SK-N-MC (cell line): ENCODE measurements at regions not wholly inside any gene's neighbourhood (a gene's known extent, or its start where the extent isn't known, plus 50 kb on each side); places are given as distances from the start of the nearest gene placed in this dataset.

Experiments used
- DNase-seq: peaks from one replicate; pipeline ENCODE4 v3.0.0-alpha.2; 2011; ENCODE audit warnings: low read depth, low spot score
- H3K27ac ChIP-seq: fragments of 200-600 bp; sonication (generic); 2 replicates; pipeline ENCODE4 v1.5.1; 2016; ENCODE audit warnings: mixed run types
- H3K36me3 ChIP-seq: fragments of 200-600 bp; sonication (generic); 2 replicates; pipeline ENCODE4 v1.6.1; 2017; ENCODE audit warnings: antibody characterized with exemption, low read length, mixed read lengths; ENCODE audit not compliant: insufficient read depth
- H3K4me3 ChIP-seq: fragments of 200-600 bp; sonication (generic); 2 replicates; pipeline ENCODE4 v1.5.1; 2016
- H3K9ac ChIP-seq: fragments of 200-600 bp; sonication (generic); 2 replicates; pipeline ENCODE4 v1.8.0; 2017; ENCODE audit warnings: mixed run types, mixed read lengths; ENCODE audit not compliant: insufficient read length
- H3K9me3 ChIP-seq: fragments of 200-600 bp; sonication (generic); 2 replicates; pipeline ENCODE4 v1.6.1; 2017; ENCODE audit warnings: low read depth, mild to moderate bottlenecking, antibody characterized with exemption, low read length, moderate library complexity, mixed read lengths
- EZH2 ChIP-seq: fragments of 200-600 bp; sonication (generic); IDR thresholded peaks from one replicate; pipeline ENCODE4 v1.6.1; 2017; ENCODE audit warnings: antibody characterized with exemption
- FOXP2 ChIP-seq: optimal IDR thresholded peaks from 2 replicates; pipeline ENCODE3; 2011; ENCODE audit warnings: mild to moderate bottlenecking, moderate library complexity; ENCODE audit not compliant: insufficient read depth; ENCODE audit errors: extremely low read length, control extremely low read depth
- POLR2AphosphoS5 ChIP-seq: IDR thresholded peaks from 2 replicates; pipeline ENCODE4 v1.6.1; 2012; ENCODE audit warnings: mild to moderate bottlenecking, low read depth, low read length, borderline replicate concordance

GRCh38 chr7:125618516-125618915 lies 688.9 kb upstream of the POT1 start:
- no peak for DNase-seq
- no peaks in the 10 kb centered on the region for H3K36me3 ChIP-seq
- no peak overlapping the region for H3K9ac ChIP-seq
- no peaks in the 10 kb centered on the region for H3K9me3 ChIP-seq
- no peak for TF ChIP-seq POLR2AphosphoS5
- TF ChIP-seq FOXP2 = no peak
- TF ChIP-seq EZH2 = no peak
- no peak overlapping the region for H3K27ac ChIP-seq
- no peak overlapping the region for H3K4me3 ChIP-seq

- H3K9ac ChIP-seq = no peak overlapping the region
- TF ChIP-seq EZH2 (no peak), FOXP2 (no peak), POLR2AphosphoS5 (no peak)
- no peaks in the 10 kb centered on the region for H3K9me3 ChIP-seq
Measured at GRCh38 chr7:125611582-125611981, 682.0 kb upstream of the POT1 start.

GRCh38 chr7:125606671-125607070 lies 677.0 kb upstream of the POT1 start:
- no peak overlapping the region for H3K27ac ChIP-seq
- no peak overlapping the region for H3K4me3 ChIP-seq
- H3K36me3 ChIP-seq = no peaks in the 10 kb centered on the region
- no peak overlapping the region for H3K9ac ChIP-seq
- no peaks in the 10 kb centered on the region for H3K9me3 ChIP-seq
- no peak for TF ChIP-seq EZH2
- TF ChIP-seq POLR2AphosphoS5 = no peak
- no peak for TF ChIP-seq FOXP2
- DNase-seq = no peak

More at GRCh38 chr7:125611582-125611981, 682.0 kb upstream of the POT1 start:
- Histone ChIP-seq H3K4me3 (no peak overlapping the region), H3K36me3 (no peaks in the 10 kb centered on the region), H3K27ac (no peak overlapping the region)
- DNase-seq = no peak

- Histone ChIP-seq H3K36me3 (no peaks in the 10 kb centered on the region), H3K4me3 (no peak overlapping the region), H3K9me3 (no peaks in the 10 kb centered on the region), H3K27ac (no peak overlapping the region), H3K9ac (no peak overlapping the region)
- no peak for DNase-seq
- TF ChIP-seq FOXP2 (no peak), POLR2AphosphoS5 (no peak), EZH2 (no peak)
Measured at GRCh38 chr7:125605241-125605640, 675.6 kb upstream of the POT1 start.

DNA sequence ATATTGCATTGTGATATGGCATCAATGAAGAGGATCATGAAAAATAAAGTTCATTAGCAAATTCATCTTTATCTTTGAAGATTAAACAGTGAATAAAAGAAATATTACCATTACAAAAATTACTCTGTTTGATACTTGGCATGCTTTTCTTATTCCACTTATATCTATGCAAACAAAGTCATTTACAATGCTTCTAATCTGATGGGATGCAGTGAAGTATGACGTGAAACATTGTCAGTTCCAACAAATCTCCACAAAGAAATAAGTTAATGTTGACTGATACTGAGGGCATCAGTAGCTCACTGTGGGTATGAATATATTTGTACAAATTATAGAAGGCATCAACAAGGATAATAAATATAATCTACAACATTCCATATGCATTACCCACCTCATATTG lies 672.8 kb upstream of the POT1 start:
- no peaks in the 10 kb centered on the region for H3K36me3 ChIP-seq
- no peak for DNase-seq
- no peaks in the 10 kb centered on the region for H3K9me3 ChIP-seq
- H3K4me3 ChIP-seq = no peak overlapping the region
- H3K27ac ChIP-seq = no peak overlapping the region
- TF ChIP-seq POLR2AphosphoS5 (no peak), EZH2 (no peak), FOXP2 (no peak)
- no peak overlapping the region for H3K9ac ChIP-seq

GRCh38 chr7:125599387-125599786 lies 669.8 kb upstream of the POT1 start:
- Histone ChIP-seq H3K27ac (no peak overlapping the region), H3K9me3 (no peaks in the 10 kb centered on the region), H3K9ac (no peak overlapping the region), H3K36me3 (no peaks in the 10 kb centered on the region), H3K4me3 (no peak overlapping the region)
- DNase-seq = no peak
- TF ChIP-seq FOXP2 (no peak), POLR2AphosphoS5 (no peak), EZH2 (no peak)

- no peak for DNase-seq
- Histone ChIP-seq H3K9ac (no peak overlapping the region), H3K9me3 (no peaks in the 10 kb centered on the region), H3K36me3 (no peaks in the 10 kb centered on the region), H3K27ac (no peak overlapping the region), H3K4me3 (no peak overlapping the region)
- TF ChIP-seq POLR2AphosphoS5 = no peak
- TF ChIP-seq FOXP2 = no peak
- no peak for TF ChIP-seq EZH2
Measured at GRCh38 chr7:125592331-125592730, 662.7 kb upstream of the POT1 start.

DNA sequence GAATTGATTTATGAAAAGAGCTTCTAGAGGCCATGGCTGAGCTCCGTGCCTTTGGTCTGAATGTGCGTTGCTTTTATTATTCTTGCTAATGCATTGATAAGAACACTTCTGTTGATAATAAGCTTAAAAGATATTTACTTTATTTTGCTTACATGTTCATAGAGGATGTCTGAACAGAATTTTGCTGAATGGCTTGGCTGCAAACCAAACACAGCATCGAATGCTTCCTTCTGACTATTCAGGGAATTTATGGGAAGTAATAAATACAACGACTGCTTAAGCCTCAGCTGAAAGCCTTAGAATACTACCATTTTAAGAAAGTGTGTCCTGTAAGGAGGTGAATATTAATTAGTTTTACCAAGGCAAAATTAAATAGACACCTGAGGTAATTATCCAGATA lies 643.5 kb upstream of the POT1 start:
- H3K4me3 ChIP-seq = no peak overlapping the region
- no peak overlapping the region for H3K9ac ChIP-seq
- TF ChIP-seq EZH2 (no peak), FOXP2 (no peak), POLR2AphosphoS5 (no peak)
- DNase-seq = no peak
- no peaks in the 10 kb centered on the region for H3K9me3 ChIP-seq
- no peaks in the 10 kb centered on the region for H3K36me3 ChIP-seq
- H3K27ac ChIP-seq = no peak overlapping the region

DNA sequence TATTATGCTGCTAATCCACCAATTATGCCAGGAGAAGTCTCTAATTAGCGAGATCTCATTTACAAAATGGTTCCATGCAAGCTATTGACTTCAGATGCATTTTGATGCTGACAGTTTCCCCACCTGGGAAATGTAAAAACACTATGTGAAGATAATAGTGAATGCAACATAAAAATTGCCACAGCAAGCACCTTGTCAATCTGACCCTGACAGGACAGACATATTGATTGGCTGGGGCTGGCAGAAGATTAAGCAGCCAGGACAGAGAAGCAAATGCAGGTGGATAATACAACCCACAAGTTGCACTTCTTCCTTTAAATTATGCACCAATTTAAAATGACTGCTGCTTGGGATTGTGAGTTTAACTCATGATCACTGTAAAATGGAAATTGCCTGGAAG lies 642.8 kb upstream of the POT1 start:
- TF ChIP-seq POLR2AphosphoS5 = no peak
- no peak for TF ChIP-seq FOXP2
- TF ChIP-seq EZH2 = no peak
- no peak overlapping the region for H3K4me3 ChIP-seq
- no peak overlapping the region for H3K27ac ChIP-seq
- no peaks in the 10 kb centered on the region for H3K36me3 ChIP-seq
- H3K9ac ChIP-seq = no peak overlapping the region
- no peak for DNase-seq
- H3K9me3 ChIP-seq = no peaks in the 10 kb centered on the region
